Osteoblast (primary cell): ENCODE measurements at regions not wholly inside any gene's neighbourhood (a gene's known extent, or its start where the extent isn't known, plus 50 kb on each side); places are given as distances from the start of the nearest gene placed in this dataset.

Experiments used
- DNase-seq: peaks from one replicate; pipeline ENCODE4 v3.0.0; 2011; ENCODE audit warnings: low spot score, mixed read lengths; ENCODE audit not compliant: insufficient read length; ENCODE audit errors: missing footprints
- H2AFZ ChIP-seq: 2 replicates; pipeline ENCODE4 v1.6.0; 2011; ENCODE audit warnings: mild to moderate bottlenecking, low read length
- H3K27ac ChIP-seq: 2 replicates; pipeline ENCODE4 v1.5.1; 2011; ENCODE audit warnings: mild to moderate bottlenecking, low read depth, low read length, moderate library complexity
- H3K27me3 ChIP-seq: 2 replicates; pipeline ENCODE4 v1.6.0; 2012; ENCODE audit warnings: mild to moderate bottlenecking, control low read depth, inconsistent platforms, low read length, moderate library complexity; ENCODE audit not compliant: insufficient read depth
- H3K36me3 ChIP-seq: 2 replicates; pipeline ENCODE4 v1.5.1; 2011; ENCODE audit warnings: mild to moderate bottlenecking, low read length, control low read depth, moderate library complexity; ENCODE audit not compliant: insufficient read depth
- H3K4me1 ChIP-seq: 2 replicates; pipeline ENCODE4 v1.5.1; 2011; ENCODE audit warnings: mild to moderate bottlenecking, low read length, control low read depth, moderate library complexity; ENCODE audit not compliant: insufficient read depth
- H3K4me2 ChIP-seq: 2 replicates; pipeline ENCODE4 v1.6.0; 2011; ENCODE audit warnings: mild to moderate bottlenecking, low read length; ENCODE audit not compliant: insufficient read depth
- H3K4me3 ChIP-seq: fragments of 200-600 bp; sonication (generic); 3 replicates; pipeline ENCODE4 v1.5.1; 2012; ENCODE audit warnings: mild to moderate bottlenecking, low read length, inconsistent platforms; ENCODE audit not compliant: insufficient read depth
- H3K79me2 ChIP-seq: 2 replicates; pipeline ENCODE4 v1.6.0; 2012; ENCODE audit warnings: mild to moderate bottlenecking, low read length, control low read depth, inconsistent platforms; ENCODE audit not compliant: insufficient read depth
- H3K9me3 ChIP-seq: 2 replicates; pipeline ENCODE4 v1.5.1; 2011; ENCODE audit warnings: low read depth, low read length, control low read depth
- H4K20me1 ChIP-seq: 2 replicates; pipeline ENCODE4 v1.6.0; 2012; ENCODE audit warnings: mild to moderate bottlenecking, low read length, control low read depth; ENCODE audit not compliant: insufficient read depth
- TF ChIP-seq, protein P1 (sequence below): IDR thresholded peaks from 2 replicates; pipeline ENCODE4 v1.5.1; 2011; ENCODE audit warnings: mild to moderate bottlenecking, low read depth, low read length, moderate library complexity; ENCODE audit errors: extremely low read depth

GRCh38 chr6:92361990-92362389 is 1057.4 kb downstream of the EPHA7 start:
- Histone ChIP-seq H3K27ac (no peak overlapping the region), H3K9me3 (peaks cover 2% of the 10 kb centered on the region), H3K36me3 (no peaks in the 10 kb centered on the region), H4K20me1 (no peaks in the 10 kb centered on the region), H3K79me2 (no peaks in the 10 kb centered on the region), H3K4me1 (no peaks in the 10 kb centered on the region), H2AFZ (no peak overlapping the region), H3K27me3 (no peaks in the 10 kb centered on the region), H3K4me3 (no peak overlapping the region), H3K4me2 (no peak overlapping the region)
- DNase-seq = no peak
- TF ChIP-seq, protein P1, sequence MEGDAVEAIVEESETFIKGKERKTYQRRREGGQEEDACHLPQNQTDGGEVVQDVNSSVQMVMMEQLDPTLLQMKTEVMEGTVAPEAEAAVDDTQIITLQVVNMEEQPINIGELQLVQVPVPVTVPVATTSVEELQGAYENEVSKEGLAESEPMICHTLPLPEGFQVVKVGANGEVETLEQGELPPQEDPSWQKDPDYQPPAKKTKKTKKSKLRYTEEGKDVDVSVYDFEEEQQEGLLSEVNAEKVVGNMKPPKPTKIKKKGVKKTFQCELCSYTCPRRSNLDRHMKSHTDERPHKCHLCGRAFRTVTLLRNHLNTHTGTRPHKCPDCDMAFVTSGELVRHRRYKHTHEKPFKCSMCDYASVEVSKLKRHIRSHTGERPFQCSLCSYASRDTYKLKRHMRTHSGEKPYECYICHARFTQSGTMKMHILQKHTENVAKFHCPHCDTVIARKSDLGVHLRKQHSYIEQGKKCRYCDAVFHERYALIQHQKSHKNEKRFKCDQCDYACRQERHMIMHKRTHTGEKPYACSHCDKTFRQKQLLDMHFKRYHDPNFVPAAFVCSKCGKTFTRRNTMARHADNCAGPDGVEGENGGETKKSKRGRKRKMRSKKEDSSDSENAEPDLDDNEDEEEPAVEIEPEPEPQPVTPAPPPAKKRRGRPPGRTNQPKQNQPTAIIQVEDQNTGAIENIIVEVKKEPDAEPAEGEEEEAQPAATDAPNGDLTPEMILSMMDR = no peak

- no peaks in the 10 kb centered on the region for H3K36me3 ChIP-seq
- no peaks in the 10 kb centered on the region for H4K20me1 ChIP-seq
- no peak overlapping the region for H3K4me3 ChIP-seq
- no peak overlapping the region for H3K27ac ChIP-seq
- no peaks in the 10 kb centered on the region for H3K27me3 ChIP-seq
- H3K4me2 ChIP-seq = no peak overlapping the region
- no peaks in the 10 kb centered on the region for H3K79me2 ChIP-seq
- no peak for DNase-seq
- H3K4me1 ChIP-seq = no peaks in the 10 kb centered on the region
- H2AFZ ChIP-seq = no peak overlapping the region
- TF ChIP-seq, protein P1 = no peak
- H3K9me3 ChIP-seq = no peaks in the 10 kb centered on the region
Observed at GRCh38 chr6:92354270-92354829, 1065.0 kb downstream of the EPHA7 start.

- no peaks in the 10 kb centered on the region for H3K79me2 ChIP-seq
- TF ChIP-seq, protein P1 = no peak
- no peaks in the 10 kb centered on the region for H3K9me3 ChIP-seq
- no peak overlapping the region for H3K4me2 ChIP-seq
- no peaks in the 10 kb centered on the region for H3K27me3 ChIP-seq
- DNase-seq = no peak
- H3K4me1 ChIP-seq = no peaks in the 10 kb centered on the region
- no peak overlapping the region for H2AFZ ChIP-seq
- no peak overlapping the region for H3K4me3 ChIP-seq
- H4K20me1 ChIP-seq = no peaks in the 10 kb centered on the region
- H3K36me3 ChIP-seq = no peaks in the 10 kb centered on the region
- H3K27ac ChIP-seq = no peak overlapping the region
Observed at GRCh38 chr6:92352130-92352529, 1067.2 kb downstream of the EPHA7 start.

- TF ChIP-seq, protein P1 = no peak
- Histone ChIP-seq H2AFZ (no peak overlapping the region), H3K27ac (no peak overlapping the region), H3K4me1 (no peaks in the 10 kb centered on the region), H3K36me3 (no peaks in the 10 kb centered on the region), H3K27me3 (no peaks in the 10 kb centered on the region), H3K79me2 (no peaks in the 10 kb centered on the region), H3K9me3 (peaks cover 3% of the 10 kb centered on the region), H3K4me2 (no peak overlapping the region), H4K20me1 (no peaks in the 10 kb centered on the region), H3K4me3 (no peak overlapping the region)
- DNase-seq = no peak
Observed at GRCh38 chr6:92341201-92341600, 1078.2 kb downstream of the EPHA7 start.
